ENCODE measurements at regions not wholly inside any gene's neighbourhood (a gene's known extent, or its start where the extent isn't known, plus 50 kb on each side); places are given as distances from the start of the nearest gene placed in this dataset.

DNA sequence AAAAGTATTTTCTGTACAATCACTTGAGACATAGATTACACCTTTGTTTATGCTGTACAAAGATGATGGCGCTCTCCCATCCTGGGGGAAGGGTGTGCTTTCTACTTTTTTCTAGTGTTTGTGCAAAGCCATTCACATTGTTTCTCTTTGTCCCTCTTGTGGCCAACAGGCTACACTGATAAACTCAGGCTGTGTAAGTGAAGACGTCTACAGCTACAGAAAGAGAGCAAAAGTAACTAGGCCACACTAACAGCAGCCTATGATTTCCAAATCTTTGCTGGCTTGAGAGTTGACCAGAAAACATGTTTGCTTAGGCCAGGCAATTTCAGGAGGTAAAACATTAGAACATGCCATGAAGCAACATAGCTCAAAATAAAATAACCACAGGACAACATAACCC lies 75.1 kb downstream of the FOXB1 start:
- TF ChIP-seq CTCF (IDR thresholded peaks at IDR 0.05): no peak
- no peak for TF ChIP-seq POLR2A (IDR thresholded peaks at IDR 0.05)

All from uterus (tissue), 2 donors.